ENCODE measurements at regions not wholly inside any gene's neighbourhood (a gene's known extent, or its start where the extent isn't known, plus 50 kb on each side); places are given as distances from the start of the nearest gene placed in this dataset.

GRCh38 chr15:53880357-53880756 is 97.9 kb upstream of the UNC13C start:
- no peak overlapping the region for H2AK5ac ChIP-seq (ENCODE audit: low read length)
- H2BK15ac ChIP-seq (replicated peaks; ENCODE audit: low read depth): no peak overlapping the region
- H3K27me3 ChIP-seq (ENCODE audit: insufficient read depth, low read length, poor library complexity): no peaks in the 10 kb centered on the region
- no peak overlapping the region for H2BK120ac ChIP-seq (ENCODE audit: low read depth, low read length)
- no peak for DNase-seq
- H3K79me2 ChIP-seq (ENCODE audit: control insufficient read depth, insufficient read depth, low read length): no peaks in the 10 kb centered on the region
- no peak overlapping the region for H3K27ac ChIP-seq (ENCODE audit: low read depth, low read length)
- H3K4ac ChIP-seq (ENCODE audit: low read depth, low read length): no peak overlapping the region
- H3K56ac ChIP-seq (ENCODE audit: low read length): no peak overlapping the region
- H3K23ac ChIP-seq (ENCODE audit: low read length): no peak overlapping the region
- H3K18ac ChIP-seq (ENCODE audit: low read length): no peak overlapping the region
- no peak overlapping the region for H4K8ac ChIP-seq (ENCODE audit: low read depth, low read length)
- no peak overlapping the region for H3K9ac ChIP-seq (ENCODE audit: low read length)
- no peak overlapping the region for H3K4me3 ChIP-seq (ENCODE audit: low read length)
- no peaks in the 10 kb centered on the region for H3K4me1 ChIP-seq (ENCODE audit: control insufficient read depth, low read depth, low read length)
- no peaks in the 10 kb centered on the region for H3K79me1 ChIP-seq (ENCODE audit: low read length)
- no peak overlapping the region for H3K4me2 ChIP-seq (ENCODE audit: low read length)
- no peak overlapping the region for H4K5ac ChIP-seq (ENCODE audit: low read length)
- no peak overlapping the region for H2BK5ac ChIP-seq (ENCODE audit: low read length)
- H3K36me3 ChIP-seq (ENCODE audit: control insufficient read depth, insufficient read depth, low read length): no peaks in the 10 kb centered on the region
- no CpG with 5 or more reads among the region's 8 CpGs for WGBS (ENCODE audit: extremely low coverage, insufficient coverage, low lambda C conversion rate)

DNA sequence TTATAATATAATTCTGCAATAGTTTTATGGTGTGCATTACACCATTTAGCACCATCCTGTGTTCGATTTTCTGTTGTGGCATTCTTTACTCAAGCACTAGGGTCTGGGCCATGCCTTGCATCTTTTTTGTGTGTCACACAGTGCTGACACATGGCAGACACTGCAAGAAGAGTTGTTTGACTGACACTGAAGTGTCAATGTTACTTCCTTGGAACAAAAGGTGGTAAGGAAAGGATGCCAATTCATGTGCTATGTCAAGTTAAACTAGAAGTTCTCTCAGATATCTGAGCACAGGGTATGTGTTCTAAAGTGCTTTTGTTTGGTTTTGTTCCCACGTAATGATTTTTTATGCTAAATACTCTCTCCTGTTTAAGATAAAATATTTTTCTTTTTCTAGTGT is 102.5 kb upstream of the UNC13C start:
- no peak overlapping the region for H2BK5ac ChIP-seq (ENCODE audit: low read length)
- H3K9ac ChIP-seq (ENCODE audit: low read length): no peak overlapping the region
- H3K79me1 ChIP-seq (ENCODE audit: low read length): no peaks in the 10 kb centered on the region
- H3K27me3 ChIP-seq (ENCODE audit: insufficient read depth, low read length, poor library complexity): no peaks in the 10 kb centered on the region
- no peak overlapping the region for H2BK15ac ChIP-seq (replicated peaks; ENCODE audit: low read depth)
- H3K4ac ChIP-seq (ENCODE audit: low read depth, low read length): no peak overlapping the region
- no peak overlapping the region for H3K27ac ChIP-seq (ENCODE audit: low read depth, low read length)
- no peaks in the 10 kb centered on the region for H3K79me2 ChIP-seq (ENCODE audit: control insufficient read depth, insufficient read depth, low read length)
- H3K4me3 ChIP-seq (ENCODE audit: low read length): no peak overlapping the region
- WGBS (ENCODE audit: extremely low coverage, insufficient coverage, low lambda C conversion rate): no CpG with 5 or more reads among the region's 2 CpGs
- H2AK5ac ChIP-seq (ENCODE audit: low read length): no peak overlapping the region
- H3K23ac ChIP-seq (ENCODE audit: low read length): no peak overlapping the region
- H3K56ac ChIP-seq (ENCODE audit: low read length): no peak overlapping the region
- H3K36me3 ChIP-seq (ENCODE audit: control insufficient read depth, insufficient read depth, low read length): no peaks in the 10 kb centered on the region
- H4K5ac ChIP-seq (ENCODE audit: low read length): no peak overlapping the region
- no peaks in the 10 kb centered on the region for H3K4me1 ChIP-seq (ENCODE audit: control insufficient read depth, low read depth, low read length)
- no peak overlapping the region for H4K8ac ChIP-seq (ENCODE audit: low read depth, low read length)
- H3K4me2 ChIP-seq (ENCODE audit: low read length): no peak overlapping the region
- H3K18ac ChIP-seq (ENCODE audit: low read length): no peak overlapping the region
- no peak overlapping the region for H2BK120ac ChIP-seq (ENCODE audit: low read depth, low read length)
- DNase-seq: no peak

- H3K4ac ChIP-seq (ENCODE audit: low read depth, low read length): no peak overlapping the region
- no CpG with 5 or more reads among the region's 1 CpG for WGBS (ENCODE audit: extremely low coverage, insufficient coverage, low lambda C conversion rate)
- no peak overlapping the region for H3K23ac ChIP-seq (ENCODE audit: low read length)
- H3K18ac ChIP-seq (ENCODE audit: low read length): no peak overlapping the region
- H2BK5ac ChIP-seq (ENCODE audit: low read length): no peak overlapping the region
- no peak overlapping the region for H3K4me3 ChIP-seq (ENCODE audit: low read length)
- H3K4me2 ChIP-seq (ENCODE audit: low read length): no peak overlapping the region
- no peaks in the 10 kb centered on the region for H3K79me1 ChIP-seq (ENCODE audit: low read length)
- no peak overlapping the region for H2AK5ac ChIP-seq (ENCODE audit: low read length)
- no peak overlapping the region for H3K9ac ChIP-seq (ENCODE audit: low read length)
- H3K79me2 ChIP-seq (ENCODE audit: control insufficient read depth, insufficient read depth, low read length): no peaks in the 10 kb centered on the region
- H2BK120ac ChIP-seq (ENCODE audit: low read depth, low read length): no peak overlapping the region
- no peak for DNase-seq
- no peak overlapping the region for H2BK15ac ChIP-seq (replicated peaks; ENCODE audit: low read depth)
- H3K4me1 ChIP-seq (ENCODE audit: control insufficient read depth, low read depth, low read length): no peaks in the 10 kb centered on the region
- H3K27me3 ChIP-seq (ENCODE audit: insufficient read depth, low read length, poor library complexity): no peaks in the 10 kb centered on the region
- H3K56ac ChIP-seq (ENCODE audit: low read length): no peak overlapping the region
- H3K27ac ChIP-seq (ENCODE audit: low read depth, low read length): no peak overlapping the region
- no peaks in the 10 kb centered on the region for H3K36me3 ChIP-seq (ENCODE audit: control insufficient read depth, insufficient read depth, low read length)
- H4K8ac ChIP-seq (ENCODE audit: low read depth, low read length): no peak overlapping the region
- H4K5ac ChIP-seq (ENCODE audit: low read length): no peak overlapping the region
These were observed 103.1 kb upstream of the UNC13C start for GRCh38 chr15:53875139-53875538.

GRCh38 chr15:53872410-53872809 is 105.8 kb upstream of the UNC13C start:
- Histone ChIP-seq H3K79me1 (ENCODE audit: low read length) (no peaks in the 10 kb centered on the region), H2BK120ac (ENCODE audit: low read depth, low read length) (no peak overlapping the region), H3K56ac (ENCODE audit: low read length) (no peak overlapping the region), H2BK5ac (ENCODE audit: low read length) (no peak overlapping the region), H3K27me3 (ENCODE audit: insufficient read depth, low read length, poor library complexity) (no peaks in the 10 kb centered on the region), H2AK5ac (ENCODE audit: low read length) (no peak overlapping the region), H3K4me2 (ENCODE audit: low read length) (no peak overlapping the region), H3K9ac (ENCODE audit: low read length) (no peak overlapping the region), H3K4me1 (ENCODE audit: control insufficient read depth, low read depth, low read length) (no peaks in the 10 kb centered on the region), H3K18ac (ENCODE audit: low read length) (no peak overlapping the region), H3K4me3 (ENCODE audit: low read length) (no peak overlapping the region), H3K36me3 (ENCODE audit: control insufficient read depth, insufficient read depth, low read length) (no peaks in the 10 kb centered on the region), H3K27ac (ENCODE audit: low read depth, low read length) (no peak overlapping the region), H3K23ac (ENCODE audit: low read length) (no peak overlapping the region), H3K79me2 (ENCODE audit: control insufficient read depth, insufficient read depth, low read length) (no peaks in the 10 kb centered on the region), H4K5ac (ENCODE audit: low read length) (no peak overlapping the region), H2BK15ac (replicated peaks; ENCODE audit: low read depth) (no peak overlapping the region), H3K4ac (ENCODE audit: low read depth, low read length) (no peak overlapping the region), H4K8ac (ENCODE audit: low read depth, low read length) (no peak overlapping the region)
- WGBS (ENCODE audit: extremely low coverage, insufficient coverage, low lambda C conversion rate): no CpG with 5 or more reads among the region's 2 CpGs
- no peak for DNase-seq

DNA sequence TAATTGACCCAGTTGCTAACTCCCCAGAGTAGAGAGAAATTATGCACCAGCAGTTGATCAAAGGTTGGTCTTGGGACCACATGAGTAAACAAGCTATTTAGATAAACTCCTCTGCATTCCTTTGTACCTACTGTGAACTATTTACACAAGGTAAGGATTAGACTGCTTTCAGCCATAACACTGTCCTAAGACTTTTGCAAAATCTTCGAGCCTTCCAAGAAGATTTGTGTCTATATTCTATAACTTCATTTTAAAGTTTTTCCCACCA is 108.5 kb upstream of the UNC13C start:
- H3K23ac ChIP-seq (ENCODE audit: low read length): no peak overlapping the region
- H3K27me3 ChIP-seq (ENCODE audit: insufficient read depth, low read length, poor library complexity): no peaks in the 10 kb centered on the region
- H3K79me1 ChIP-seq (ENCODE audit: low read length): no peaks in the 10 kb centered on the region
- no peak overlapping the region for H3K18ac ChIP-seq (ENCODE audit: low read length)
- no peak overlapping the region for H2AK5ac ChIP-seq (ENCODE audit: low read length)
- no peak overlapping the region for H3K9ac ChIP-seq (ENCODE audit: low read length)
- no peak overlapping the region for H3K4ac ChIP-seq (ENCODE audit: low read depth, low read length)
- H4K8ac ChIP-seq (ENCODE audit: low read depth, low read length): no peak overlapping the region
- H3K27ac ChIP-seq (ENCODE audit: low read depth, low read length): no peak overlapping the region
- no peak for DNase-seq
- WGBS (ENCODE audit: extremely low coverage, insufficient coverage, low lambda C conversion rate): no CpG with 5 or more reads among the region's 1 CpG
- H3K4me2 ChIP-seq (ENCODE audit: low read length): no peak overlapping the region
- H3K4me1 ChIP-seq (ENCODE audit: control insufficient read depth, low read depth, low read length): no peaks in the 10 kb centered on the region
- no peak overlapping the region for H3K56ac ChIP-seq (ENCODE audit: low read length)
- H2BK15ac ChIP-seq (replicated peaks; ENCODE audit: low read depth): no peak overlapping the region
- no peaks in the 10 kb centered on the region for H3K36me3 ChIP-seq (ENCODE audit: control insufficient read depth, insufficient read depth, low read length)
- H3K4me3 ChIP-seq (ENCODE audit: low read length): no peak overlapping the region
- no peaks in the 10 kb centered on the region for H3K79me2 ChIP-seq (ENCODE audit: control insufficient read depth, insufficient read depth, low read length)
- no peak overlapping the region for H2BK120ac ChIP-seq (ENCODE audit: low read depth, low read length)
- no peak overlapping the region for H2BK5ac ChIP-seq (ENCODE audit: low read length)
- no peak overlapping the region for H4K5ac ChIP-seq (ENCODE audit: low read length)

GRCh38 chr15:53869044-53869805 is 109.0 kb upstream of the UNC13C start:
- Histone ChIP-seq H2BK15ac (replicated peaks; ENCODE audit: low read depth) (no peak overlapping the region), H4K8ac (ENCODE audit: low read depth, low read length) (no peak overlapping the region), H3K9ac (ENCODE audit: low read length) (no peak overlapping the region), H3K27ac (ENCODE audit: low read depth, low read length) (no peak overlapping the region), H3K4ac (ENCODE audit: low read depth, low read length) (no peak overlapping the region), H3K23ac (ENCODE audit: low read length) (no peak overlapping the region), H3K27me3 (ENCODE audit: insufficient read depth, low read length, poor library complexity) (no peaks in the 10 kb centered on the region), H3K4me2 (ENCODE audit: low read length) (no peak overlapping the region), H3K4me1 (ENCODE audit: control insufficient read depth, low read depth, low read length) (no peaks in the 10 kb centered on the region), H4K5ac (ENCODE audit: low read length) (no peak overlapping the region), H3K56ac (ENCODE audit: low read length) (no peak overlapping the region), H2AK5ac (ENCODE audit: low read length) (no peak overlapping the region), H2BK5ac (ENCODE audit: low read length) (no peak overlapping the region), H3K79me1 (ENCODE audit: low read length) (no peaks in the 10 kb centered on the region), H3K18ac (ENCODE audit: low read length) (no peak overlapping the region), H3K36me3 (ENCODE audit: control insufficient read depth, insufficient read depth, low read length) (no peaks in the 10 kb centered on the region), H2BK120ac (ENCODE audit: low read depth, low read length) (no peak overlapping the region), H3K4me3 (ENCODE audit: low read length) (no peak overlapping the region), H3K79me2 (ENCODE audit: control insufficient read depth, insufficient read depth, low read length) (no peaks in the 10 kb centered on the region)
- WGBS (ENCODE audit: extremely low coverage, insufficient coverage, low lambda C conversion rate): no CpG with 5 or more reads among the region's 7 CpGs
- peak; percentile 28 for DNase-seq
